Skeletal muscle satellite cell (primary cell): ENCODE measurements at regions not wholly inside any gene's neighbourhood (a gene's known extent, or its start where the extent isn't known, plus 50 kb on each side); places are given as distances from the start of the nearest gene placed in this dataset.
A peak's percentile ranks its signal among the peaks of the same experiment; 100 is the strongest.

Source experiments
- H3K27me3 ChIP-seq: 2 replicates; pipeline ENCODE4 v1.7.0; 2013; ENCODE audit warnings: low read length; ENCODE audit not compliant: control insufficient read depth, insufficient read depth
- H3K36me3 ChIP-seq: 2 replicates; pipeline ENCODE4 v1.7.0; 2013; ENCODE audit warnings: mild to moderate bottlenecking, control low read depth, low read length; ENCODE audit not compliant: insufficient read depth
- H3K4me1 ChIP-seq: 2 replicates; pipeline ENCODE4 v1.7.0; 2013; ENCODE audit warnings: low read length; ENCODE audit not compliant: control insufficient read depth, insufficient read depth
- H3K4me2 ChIP-seq: 2 replicates; pipeline ENCODE4 v1.7.0; 2013; ENCODE audit warnings: mild to moderate bottlenecking, low read length
- H3K4me3 ChIP-seq: 2 replicates; pipeline ENCODE4 v1.7.0; 2013; ENCODE audit warnings: low read length
- H3K9ac ChIP-seq: 2 replicates; pipeline ENCODE4 v1.7.0; 2013; ENCODE audit warnings: mild to moderate bottlenecking, low read depth, low read length, moderate library complexity
- H3K9me3 ChIP-seq: replicated peaks from 2 replicates; pipeline ENCODE4 v1.7.0; 2013; ENCODE audit warnings: mild to moderate bottlenecking, control low read depth, low read length

GRCh38 chr5:145708169-145708568, 127.0 kb downstream of the PRELID2 start:
- Histone ChIP-seq H3K9ac (no peak overlapping the region), H3K4me2 (no peak overlapping the region), H3K36me3 (no peaks in the 10 kb centered on the region), H3K9me3 (no peaks in the 10 kb centered on the region), H3K4me1 (no peaks in the 10 kb centered on the region), H3K4me3 (no peak overlapping the region), H3K27me3 (no peaks in the 10 kb centered on the region)

DNA sequence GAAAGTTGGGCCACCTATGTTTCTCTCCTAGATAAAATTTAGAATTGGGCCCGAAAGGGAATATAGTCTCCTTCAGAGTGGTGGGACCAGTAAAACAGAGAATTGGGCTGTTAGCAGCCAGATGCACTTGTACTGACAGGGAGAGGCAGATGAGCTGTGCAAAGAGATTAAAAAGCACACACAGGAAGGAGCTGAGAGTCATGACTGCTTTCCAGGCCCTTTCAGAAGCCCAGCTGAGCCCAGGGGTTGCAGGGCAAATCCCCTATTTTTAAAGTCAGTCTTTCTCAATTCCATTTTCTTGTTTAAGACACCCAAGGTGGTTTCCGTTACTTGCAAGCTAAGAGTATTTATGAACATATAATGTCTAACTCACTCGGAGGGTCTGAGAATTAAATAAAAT, 130.4 kb downstream of the PRELID2 start:
- H3K27me3 ChIP-seq = no peaks in the 10 kb centered on the region
- H3K9ac ChIP-seq = no peak overlapping the region
- H3K9me3 ChIP-seq = no peaks in the 10 kb centered on the region
- H3K36me3 ChIP-seq = no peaks in the 10 kb centered on the region
- H3K4me2 ChIP-seq = no peak overlapping the region
- no peaks in the 10 kb centered on the region for H3K4me1 ChIP-seq
- H3K4me3 ChIP-seq = no peak overlapping the region

- Histone ChIP-seq H3K9me3 (no peaks in the 10 kb centered on the region), H3K9ac (no peak overlapping the region), H3K4me3 (no peak overlapping the region), H3K4me1 (no peaks in the 10 kb centered on the region), H3K36me3 (no peaks in the 10 kb centered on the region), H3K27me3 (no peaks in the 10 kb centered on the region), H3K4me2 (no peak overlapping the region)
Observed at GRCh38 chr5:145703856-145704255, 131.3 kb downstream of the PRELID2 start.

DNA sequence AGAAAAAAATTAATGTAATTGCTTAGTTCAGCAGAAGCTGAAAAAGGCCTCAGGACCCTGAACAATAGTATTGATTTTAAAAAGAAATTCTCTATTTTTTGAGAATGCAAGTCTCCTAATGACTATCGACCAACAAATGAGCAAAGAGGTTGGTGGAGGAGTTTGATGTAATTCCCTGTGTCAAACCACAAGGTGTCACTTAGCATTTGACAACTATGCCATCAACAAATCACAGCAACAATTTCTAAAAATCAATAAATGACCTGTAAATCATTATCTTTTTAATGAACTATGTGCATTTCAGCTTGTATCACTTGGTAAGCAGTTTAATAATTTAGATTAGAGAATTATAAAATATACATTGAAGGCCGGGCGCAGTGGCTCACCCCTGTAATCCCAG, 133.7 kb downstream of the PRELID2 start:
- H3K4me1 ChIP-seq = peaks cover 2% of the 10 kb centered on the region
- H3K36me3 ChIP-seq = no peaks in the 10 kb centered on the region
- H3K4me3 ChIP-seq = no peak overlapping the region
- H3K4me2 ChIP-seq = no peak overlapping the region
- H3K9ac ChIP-seq = no peak overlapping the region
- no peaks in the 10 kb centered on the region for H3K9me3 ChIP-seq
- H3K27me3 ChIP-seq = no peaks in the 10 kb centered on the region

GRCh38 chr5:145699846-145700245, 135.3 kb downstream of the PRELID2 start:
- H3K9ac ChIP-seq = no peak overlapping the region
- no peak overlapping the region for H3K4me2 ChIP-seq
- H3K36me3 ChIP-seq = no peaks in the 10 kb centered on the region
- no peaks in the 10 kb centered on the region for H3K27me3 ChIP-seq
- no peaks in the 10 kb centered on the region for H3K9me3 ChIP-seq
- H3K4me1 ChIP-seq = peaks cover 2% of the 10 kb centered on the region
- H3K4me3 ChIP-seq = no peak overlapping the region

GRCh38 chr5:145697251-145697990, 137.7 kb downstream of the PRELID2 start:
- no peaks in the 10 kb centered on the region for H3K9me3 ChIP-seq
- H3K36me3 ChIP-seq = no peaks in the 10 kb centered on the region
- H3K9ac ChIP-seq = peak overlapping the region; percentile 34
- no peak overlapping the region for H3K4me3 ChIP-seq
- H3K4me2 ChIP-seq = peak overlapping the region; percentile 39
- no peaks in the 10 kb centered on the region for H3K27me3 ChIP-seq
- H3K4me1 ChIP-seq = peaks cover 2% of the 10 kb centered on the region

GRCh38 chr5:145689235-145689634, 145.9 kb downstream of the PRELID2 start:
- Histone ChIP-seq H3K9ac (no peak overlapping the region), H3K4me1 (no peaks in the 10 kb centered on the region), H3K4me2 (no peak overlapping the region), H3K36me3 (no peaks in the 10 kb centered on the region), H3K9me3 (no peaks in the 10 kb centered on the region), H3K27me3 (no peaks in the 10 kb centered on the region), H3K4me3 (no peak overlapping the region)

DNA sequence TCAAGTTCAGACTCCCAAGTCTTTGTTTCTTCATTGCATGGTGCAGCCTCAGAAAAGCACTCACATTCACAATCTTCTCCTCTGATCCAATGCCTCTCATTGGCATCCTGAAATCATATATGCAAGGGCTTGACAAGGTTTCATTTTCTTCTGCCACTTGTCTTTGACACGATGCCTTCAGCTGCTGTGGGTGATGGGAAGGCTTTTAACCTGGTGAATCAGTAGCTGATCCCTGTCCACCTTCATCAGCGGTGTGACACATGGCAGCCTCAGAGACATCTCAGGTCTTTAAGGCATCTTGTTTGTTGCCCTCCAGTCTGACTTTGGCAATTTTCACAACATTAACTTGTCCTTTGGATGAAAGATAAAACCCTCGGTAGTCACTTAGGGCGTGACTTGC, 147.2 kb downstream of the PRELID2 start:
- Histone ChIP-seq H3K27me3 (no peaks in the 10 kb centered on the region), H3K4me2 (no peak overlapping the region), H3K9me3 (no peaks in the 10 kb centered on the region), H3K4me3 (no peak overlapping the region), H3K9ac (no peak overlapping the region), H3K4me1 (no peaks in the 10 kb centered on the region), H3K36me3 (no peaks in the 10 kb centered on the region)

GRCh38 chr5:145685417-145685816, 149.7 kb downstream of the PRELID2 start:
- no peaks in the 10 kb centered on the region for H3K27me3 ChIP-seq

DNA sequence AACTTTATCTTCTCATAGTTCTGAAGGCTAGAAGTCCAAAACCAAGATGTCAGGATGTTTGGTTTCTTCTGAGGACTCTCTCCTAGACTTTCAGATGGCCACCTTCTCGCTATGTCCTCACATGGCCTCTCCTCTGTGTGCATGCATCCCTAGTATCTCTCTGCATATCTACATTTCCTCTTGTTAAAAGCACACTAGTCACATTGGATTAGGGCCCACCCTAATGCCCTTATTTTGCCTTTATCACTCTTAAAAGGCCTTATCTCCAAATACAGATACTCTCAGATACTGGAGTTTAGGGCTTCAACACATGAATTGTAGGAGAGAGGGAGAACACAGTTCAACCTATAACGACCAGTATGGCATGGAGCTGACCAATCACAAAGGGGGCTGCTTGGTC, 151.7 kb downstream of the PRELID2 start:
- no peaks in the 10 kb centered on the region for H3K27me3 ChIP-seq
- H3K4me2 ChIP-seq = no peak overlapping the region
- H3K9ac ChIP-seq = no peak overlapping the region
- no peaks in the 10 kb centered on the region for H3K9me3 ChIP-seq
- peaks cover 4% of the 10 kb centered on the region for H3K4me1 ChIP-seq
- no peaks in the 10 kb centered on the region for H3K36me3 ChIP-seq
- no peak overlapping the region for H3K4me3 ChIP-seq

More at GRCh38 chr5:145685417-145685816, 149.7 kb downstream of the PRELID2 start:
- H3K4me1 ChIP-seq = peaks cover 4% of the 10 kb centered on the region
- no peak overlapping the region for H3K9ac ChIP-seq
- H3K4me3 ChIP-seq = no peak overlapping the region
- no peaks in the 10 kb centered on the region for H3K9me3 ChIP-seq
- no peaks in the 10 kb centered on the region for H3K36me3 ChIP-seq
- no peak overlapping the region for H3K4me2 ChIP-seq

GRCh38 chr5:145682197-145682899, 152.8 kb downstream of the PRELID2 start:
- Histone ChIP-seq H3K4me3 (no peak overlapping the region), H3K4me1 (peaks cover 4% of the 10 kb centered on the region), H3K9me3 (no peaks in the 10 kb centered on the region), H3K9ac (no peak overlapping the region), H3K36me3 (no peaks in the 10 kb centered on the region), H3K4me2 (no peak overlapping the region), H3K27me3 (no peaks in the 10 kb centered on the region)

- Histone ChIP-seq H3K4me1 (peaks cover 4% of the 10 kb centered on the region), H3K36me3 (no peaks in the 10 kb centered on the region), H3K9ac (no peak overlapping the region), H3K9me3 (no peaks in the 10 kb centered on the region), H3K4me3 (no peak overlapping the region), H3K4me2 (no peak overlapping the region), H3K27me3 (no peaks in the 10 kb centered on the region)
Observed at GRCh38 chr5:145681686-145682085, 153.5 kb downstream of the PRELID2 start.
